ENCODE measurements at regions not wholly inside any gene's neighbourhood (a gene's known extent, or its start where the extent isn't known, plus 50 kb on each side); places are given as distances from the start of the nearest gene placed in this dataset.

GRCh38 chr5:106759581-106759980 is 911.2 kb downstream of the EFNA5 start:
- H3K27ac Mint-ChIP-seq (ENCODE audit: low read depth, unreplicated experiment): no peak overlapping the region
- H3K27me3 Mint-ChIP-seq (ENCODE audit: insufficient read depth, unreplicated experiment): no peaks in the 10 kb centered on the region
- no TSS peak for BruUV-seq (replicated peaks)
- no peak for TF ChIP-seq CTCF (IDR thresholded peaks at IDR 0.05; ENCODE audit: unreplicated experiment)
- H3K9me3 Mint-ChIP-seq (ENCODE audit: unreplicated experiment): no peaks in the 10 kb centered on the region
- DNase-seq (ENCODE audit: unreplicated experiment): peak; percentile 8
- no peaks in the 10 kb centered on the region for H3K36me3 Mint-ChIP-seq (ENCODE audit: insufficient read depth, unreplicated experiment)
- CTCF ChIA-PET: no interaction called here
- POLR2A ChIA-PET: interaction anchor here (0.7 kb wide), 1 partner anchor 1001 kb away, joined by 6 read pairs; no protein-coding TSS in a partner anchor
- H3K4me3 Mint-ChIP-seq (ENCODE audit: unreplicated experiment): no peak overlapping the region
- no peaks in the 10 kb centered on the region for H3K4me1 Mint-ChIP-seq (ENCODE audit: insufficient read depth, unreplicated experiment)
- intact Hi-C loops (cut with micrococcal nuclease): no loop called here

DNA sequence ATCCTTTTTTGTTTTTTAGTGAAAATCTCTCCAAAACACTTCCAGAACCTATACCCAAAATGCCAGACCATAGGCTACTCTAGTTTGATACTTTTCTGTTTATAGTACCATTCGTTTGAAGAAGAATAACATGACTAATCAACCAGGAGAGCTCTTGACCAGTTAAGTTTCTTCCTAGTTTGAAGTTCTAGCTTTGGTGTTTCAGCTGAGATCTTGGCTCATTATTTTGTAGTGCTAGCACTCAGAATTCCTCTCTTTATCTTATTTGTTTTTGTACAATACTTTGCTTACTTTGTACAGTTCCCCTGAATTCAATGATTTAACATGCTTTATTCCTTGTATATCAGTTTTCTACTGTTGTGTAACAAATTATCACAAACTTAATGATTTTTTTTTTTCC is 911.6 kb downstream of the EFNA5 start:
- Mint-ChIP-seq H3K4me3 (ENCODE audit: unreplicated experiment) (no peak overlapping the region), H3K27ac (ENCODE audit: low read depth, unreplicated experiment) (no peak overlapping the region), H3K36me3 (ENCODE audit: insufficient read depth, unreplicated experiment) (no peaks in the 10 kb centered on the region), H3K4me1 (ENCODE audit: insufficient read depth, unreplicated experiment) (no peaks in the 10 kb centered on the region), H3K27me3 (ENCODE audit: insufficient read depth, unreplicated experiment) (no peaks in the 10 kb centered on the region), H3K9me3 (ENCODE audit: unreplicated experiment) (no peaks in the 10 kb centered on the region)
- BruUV-seq (replicated peaks): no TSS peak
- ChIA-PET CTCF (no interaction called here), POLR2A (interaction anchor here (0.7 kb wide), 1 partner anchor 1002 kb away, joined by 6 read pairs; no protein-coding TSS in a partner anchor)
- TF ChIP-seq CTCF (IDR thresholded peaks at IDR 0.05; ENCODE audit: unreplicated experiment): no peak
- intact Hi-C loops (cut with micrococcal nuclease): no loop called here
- no peak for DNase-seq (ENCODE audit: unreplicated experiment)

DNA sequence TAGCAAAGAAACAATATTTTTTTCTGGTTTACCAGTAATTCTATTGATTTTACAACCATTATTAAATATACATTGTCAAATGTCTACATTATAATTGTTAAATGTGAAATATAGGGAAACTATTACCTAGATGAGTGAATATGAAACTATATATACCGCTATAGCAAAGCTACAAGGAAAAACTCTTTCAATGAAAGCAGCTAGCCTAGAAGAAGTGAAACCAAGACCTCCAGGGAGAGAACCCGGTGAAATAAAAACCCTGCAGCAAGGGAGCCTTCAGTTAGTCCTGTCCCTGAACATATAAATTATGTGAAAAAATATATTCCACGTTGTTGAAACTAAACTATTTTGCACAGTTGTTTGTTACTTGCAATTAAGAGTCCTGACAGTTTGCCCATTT is 913.1 kb downstream of the EFNA5 start:
- ChIA-PET CTCF (interaction anchor here (0.6 kb wide), 1 partner anchor 256 kb away, joined by 3 read pairs; no protein-coding TSS in a partner anchor), POLR2A (no interaction called here)
- no TSS peak for BruUV-seq (replicated peaks)
- no peak for DNase-seq (ENCODE audit: unreplicated experiment)
- Mint-ChIP-seq H3K36me3 (ENCODE audit: insufficient read depth, unreplicated experiment) (no peaks in the 10 kb centered on the region), H3K9me3 (ENCODE audit: unreplicated experiment) (no peaks in the 10 kb centered on the region), H3K4me1 (ENCODE audit: insufficient read depth, unreplicated experiment) (no peaks in the 10 kb centered on the region), H3K27me3 (ENCODE audit: insufficient read depth, unreplicated experiment) (no peaks in the 10 kb centered on the region), H3K4me3 (ENCODE audit: unreplicated experiment) (no peak overlapping the region), H3K27ac (ENCODE audit: low read depth, unreplicated experiment) (no peak overlapping the region)
- no peak for TF ChIP-seq CTCF (IDR thresholded peaks at IDR 0.05; ENCODE audit: unreplicated experiment)
- intact Hi-C loops (cut with micrococcal nuclease): no loop called here

DNA sequence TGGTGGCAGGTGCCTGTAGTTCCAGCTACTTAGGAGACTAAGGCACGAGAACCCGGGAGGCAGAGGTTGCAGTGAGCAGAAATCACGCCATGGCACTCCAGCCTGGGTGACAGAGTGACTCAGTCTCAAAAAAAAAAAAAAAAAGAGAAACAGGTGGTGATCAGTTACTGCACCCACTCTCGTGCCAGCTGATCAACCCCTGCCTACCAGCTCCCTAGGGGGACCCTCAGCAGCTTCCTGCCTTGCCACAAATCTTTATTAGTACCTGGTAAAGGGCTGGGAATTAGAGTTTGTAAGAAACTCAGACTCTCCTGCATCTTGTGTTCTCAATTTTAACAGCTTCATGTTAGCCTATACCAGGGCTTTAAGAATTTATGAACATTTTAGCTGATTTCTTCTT is 914.9 kb downstream of the EFNA5 start:
- no peak for DNase-seq (ENCODE audit: unreplicated experiment)
- Mint-ChIP-seq H3K9me3 (ENCODE audit: unreplicated experiment) (no peaks in the 10 kb centered on the region), H3K4me1 (ENCODE audit: insufficient read depth, unreplicated experiment) (no peaks in the 10 kb centered on the region), H3K4me3 (ENCODE audit: unreplicated experiment) (no peak overlapping the region), H3K36me3 (ENCODE audit: insufficient read depth, unreplicated experiment) (no peaks in the 10 kb centered on the region), H3K27me3 (ENCODE audit: insufficient read depth, unreplicated experiment) (no peaks in the 10 kb centered on the region), H3K27ac (ENCODE audit: low read depth, unreplicated experiment) (no peak overlapping the region)
- intact Hi-C loops (cut with micrococcal nuclease): no loop called here
- POLR2A ChIA-PET: no interaction called here
- BruUV-seq (replicated peaks): no TSS peak
- TF ChIP-seq CTCF (IDR thresholded peaks at IDR 0.05; ENCODE audit: unreplicated experiment): no peak
- CTCF ChIA-PET: interaction anchor here (0.6 to 1.4 kb wide), 3 partner anchors 9 to 1464 kb away, joined by 3 read pairs; no protein-coding TSS in a partner anchor

Data from MCF 10A (cell line).